K562 (cell line): ENCODE measurements at regions not wholly inside any gene's neighbourhood (a gene's known extent, or its start where the extent isn't known, plus 50 kb on each side); places are given as distances from the start of the nearest gene placed in this dataset.

Experiments used
- TF ChIP-seq, protein P1 (sequence below), 2 experiments: fragments of 450-650 bp in 1 of 2; sonication (generic) in 1 of 2; formaldehyde crosslinking in 1 of 2; IDR thresholded peaks; 2 replicates each; pipeline versions ENCODE4 v1.7.1 to v1.9.0; 2016 to 2022; ENCODE audit warnings: inconsistent platforms in 1 of 2, mild to moderate bottlenecking in 1 of 2, missing genetic modification reagents in 1 of 2

DNA sequence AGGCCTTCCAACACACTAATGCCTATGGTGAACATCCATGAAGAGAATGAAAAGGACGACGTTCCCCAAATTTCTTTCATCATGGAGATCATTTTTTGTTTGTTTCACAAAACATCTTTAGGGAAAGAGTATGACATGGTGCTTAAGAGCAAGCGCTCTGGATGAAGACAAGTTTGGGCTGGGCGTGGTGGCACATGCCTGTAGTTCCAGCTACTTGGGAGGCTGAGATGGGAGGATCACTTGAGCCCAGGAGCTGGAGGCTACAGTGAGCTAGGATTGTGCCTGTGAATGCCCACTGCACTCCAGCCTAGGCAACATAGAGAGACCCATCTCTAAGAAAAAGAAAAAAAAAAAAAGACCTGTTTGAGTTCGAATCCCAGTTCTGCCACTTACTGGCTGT, 253.1 kb downstream of the PTPRU start (continued):
- TF ChIP-seq, protein P1, sequence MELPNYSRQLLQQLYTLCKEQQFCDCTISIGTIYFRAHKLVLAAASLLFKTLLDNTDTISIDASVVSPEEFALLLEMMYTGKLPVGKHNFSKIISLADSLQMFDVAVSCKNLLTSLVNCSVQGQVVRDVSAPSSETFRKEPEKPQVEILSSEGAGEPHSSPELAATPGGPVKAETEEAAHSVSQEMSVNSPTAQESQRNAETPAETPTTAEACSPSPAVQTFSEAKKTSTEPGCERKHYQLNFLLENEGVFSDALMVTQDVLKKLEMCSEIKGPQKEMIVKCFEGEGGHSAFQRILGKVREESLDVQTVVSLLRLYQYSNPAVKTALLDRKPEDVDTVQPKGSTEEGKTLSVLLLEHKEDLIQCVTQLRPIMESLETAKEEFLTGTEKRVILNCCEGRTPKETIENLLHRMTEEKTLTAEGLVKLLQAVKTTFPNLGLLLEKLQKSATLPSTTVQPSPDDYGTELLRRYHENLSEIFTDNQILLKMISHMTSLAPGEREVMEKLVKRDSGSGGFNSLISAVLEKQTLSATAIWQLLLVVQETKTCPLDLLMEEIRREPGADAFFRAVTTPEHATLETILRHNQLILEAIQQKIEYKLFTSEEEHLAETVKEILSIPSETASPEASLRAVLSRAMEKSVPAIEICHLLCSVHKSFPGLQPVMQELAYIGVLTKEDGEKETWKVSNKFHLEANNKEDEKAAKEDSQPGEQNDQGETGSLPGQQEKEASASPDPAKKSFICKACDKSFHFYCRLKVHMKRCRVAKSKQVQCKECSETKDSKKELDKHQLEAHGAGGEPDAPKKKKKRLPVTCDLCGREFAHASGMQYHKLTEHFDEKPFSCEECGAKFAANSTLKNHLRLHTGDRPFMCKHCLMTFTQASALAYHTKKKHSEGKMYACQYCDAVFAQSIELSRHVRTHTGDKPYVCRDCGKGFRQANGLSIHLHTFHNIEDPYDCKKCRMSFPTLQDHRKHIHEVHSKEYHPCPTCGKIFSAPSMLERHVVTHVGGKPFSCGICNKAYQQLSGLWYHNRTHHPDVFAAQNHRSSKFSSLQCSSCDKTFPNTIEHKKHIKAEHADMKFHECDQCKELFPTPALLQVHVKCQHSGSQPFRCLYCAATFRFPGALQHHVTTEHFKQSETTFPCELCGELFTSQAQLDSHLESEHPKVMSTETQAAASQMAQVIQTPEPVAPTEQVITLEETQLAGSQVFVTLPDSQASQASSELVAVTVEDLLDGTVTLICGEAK (IDR thresholded peaks at IDR 0.05), result no peak
- TF ChIP-seq, protein P1 (CRISPR knock-in tag; IDR thresholded peaks at IDR 0.05), result no peak
